ENCODE measurements at regions not wholly inside any gene's neighbourhood (a gene's known extent, or its start where the extent isn't known, plus 50 kb on each side); places are given as distances from the start of the nearest gene placed in this dataset.

DNA sequence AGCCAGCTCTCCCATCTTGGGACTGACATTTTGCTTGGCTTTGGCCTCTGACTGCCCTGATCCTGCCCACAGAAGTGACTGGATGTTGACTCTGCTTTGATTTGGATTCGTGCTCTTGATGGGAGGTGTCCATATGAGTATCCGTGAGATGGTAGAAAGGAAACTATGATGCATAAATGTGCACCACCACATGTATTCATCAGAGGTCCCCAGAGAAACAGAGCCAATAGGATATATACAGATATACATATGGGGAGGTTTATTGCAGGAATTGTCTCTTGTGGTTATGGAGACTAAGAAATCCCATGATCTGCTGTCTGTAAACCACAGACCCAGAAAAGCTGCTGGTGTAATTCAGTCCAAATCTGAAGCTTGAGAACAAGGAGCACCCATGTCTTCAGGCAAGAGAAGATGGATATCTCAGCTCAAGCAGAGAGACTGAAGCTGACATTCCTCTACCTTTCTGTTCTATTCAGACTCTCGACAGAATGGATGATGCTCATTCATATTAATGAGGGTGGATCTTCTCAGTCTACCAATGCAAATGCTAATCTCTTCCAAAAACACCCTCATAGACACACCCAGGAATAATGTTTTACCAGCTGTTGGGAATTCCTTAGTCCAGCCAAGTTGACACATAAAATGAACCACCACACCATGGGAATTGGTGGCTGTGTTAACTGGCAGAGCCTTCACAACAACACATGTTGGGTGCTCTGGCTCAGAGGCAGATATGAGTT lies 390.7 kb downstream of the CCSER2 start:
- TF ChIP-seq POLR2A (IDR thresholded peaks at IDR 0.05): no peak
- TF ChIP-seq, protein P1, sequence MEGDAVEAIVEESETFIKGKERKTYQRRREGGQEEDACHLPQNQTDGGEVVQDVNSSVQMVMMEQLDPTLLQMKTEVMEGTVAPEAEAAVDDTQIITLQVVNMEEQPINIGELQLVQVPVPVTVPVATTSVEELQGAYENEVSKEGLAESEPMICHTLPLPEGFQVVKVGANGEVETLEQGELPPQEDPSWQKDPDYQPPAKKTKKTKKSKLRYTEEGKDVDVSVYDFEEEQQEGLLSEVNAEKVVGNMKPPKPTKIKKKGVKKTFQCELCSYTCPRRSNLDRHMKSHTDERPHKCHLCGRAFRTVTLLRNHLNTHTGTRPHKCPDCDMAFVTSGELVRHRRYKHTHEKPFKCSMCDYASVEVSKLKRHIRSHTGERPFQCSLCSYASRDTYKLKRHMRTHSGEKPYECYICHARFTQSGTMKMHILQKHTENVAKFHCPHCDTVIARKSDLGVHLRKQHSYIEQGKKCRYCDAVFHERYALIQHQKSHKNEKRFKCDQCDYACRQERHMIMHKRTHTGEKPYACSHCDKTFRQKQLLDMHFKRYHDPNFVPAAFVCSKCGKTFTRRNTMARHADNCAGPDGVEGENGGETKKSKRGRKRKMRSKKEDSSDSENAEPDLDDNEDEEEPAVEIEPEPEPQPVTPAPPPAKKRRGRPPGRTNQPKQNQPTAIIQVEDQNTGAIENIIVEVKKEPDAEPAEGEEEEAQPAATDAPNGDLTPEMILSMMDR (IDR thresholded peaks at IDR 0.05): no peak

Data from gastroesophageal sphincter (tissue), 3 donors.